Ovary (tissue), 7 donors: ENCODE measurements at regions not wholly inside any gene's neighbourhood (a gene's known extent, or its start where the extent isn't known, plus 50 kb on each side); places are given as distances from the start of the nearest gene placed in this dataset.
A peak's percentile ranks its signal among the peaks of the same experiment; 100 is the strongest.

Source experiments
- DNase-seq, 5 donors: peaks; one replicate each; pipeline ENCODE4 v3.0.0-alpha.2; 2019 to 2020
- H3K27ac ChIP-seq, 2 donors: fragments of 200-600 bp; one replicate each; pipeline versions ENCODE4 v1.5.1 to v1.8.0; 2019 to 2022
- H3K27me3 ChIP-seq: fragments of 200-600 bp; one replicate; pipeline ENCODE4 v1.8.0; 2022
- H3K36me3 ChIP-seq: fragments of 200-600 bp; sonication (generic); one replicate; pipeline ENCODE4 v1.5.1; 2019
- H3K4me1 ChIP-seq: one replicate; pipeline ENCODE4 v1.8.1; 2013; ENCODE audit warnings: mild to moderate bottlenecking, moderate library complexity; ENCODE audit not compliant: insufficient read depth
- H3K4me3 ChIP-seq: fragments of 200-600 bp; sonication (generic); one replicate; pipeline ENCODE4 v1.5.1; 2017
- H3K9me3 ChIP-seq, 2 donors: fragments of 200-600 bp in 1 of 2; sonication (generic) in 1 of 2; one replicate each; pipeline versions ENCODE4 v1.5.1 to v1.8.1; 2013 to 2019; ENCODE audit warnings: mild to moderate bottlenecking in 1 of 2, moderate library complexity in 1 of 2
- CTCF ChIP-seq, 3 donors: fragments of 450-650 bp in 2 of 3; fragments of 200-600 bp in 1 of 3; IDR thresholded peaks; one replicate each; pipeline versions ENCODE4 v1.5.1 to v1.8.0; 2016 to 2022; ENCODE audit warnings: antibody characterized with exemption in 3 of 3, mild to moderate bottlenecking in 1 of 3
- EP300 ChIP-seq: sonication (generic); formaldehyde crosslinking; IDR thresholded peaks from one replicate; pipeline ENCODE4 v1.6.1; 2017; ENCODE audit warnings: antibody characterized with exemption
- POLR2A ChIP-seq: fragments of 450-650 bp; IDR thresholded peaks from one replicate; pipeline ENCODE4 v1.6.1; 2017; ENCODE audit warnings: antibody characterized with exemption, mild to moderate bottlenecking, moderate library complexity
- WGBS, 3 donors: extraction: QIAGEN DNeasy Blood & Tissue Kit in 1 of 3; methylation state at CpG; one replicate each; pipeline versions ENCODE4 v1.1.5 to v1.1.7; 2013 to 2017; 5-methylcytosine and 5-hydroxymethylcytosine counted together
- intact Hi-C, 4 donors: fragments of 100-400 bp; cut with DNase I; formaldehyde crosslinking; loops; one replicate each; pipeline versions ENCODE4 v1.11.0 to v1.15.1; 2022 to 2023
- donor health status: DM: no; HTN: no; CAD: no; lungs with moderate emphysema.
- donor health status: DM: no; HTN: no; CAD: no.
- donor health status: Bipolar disorder and iron deficiency.
- donor health status: DM: no; HTN: no; CAD: no.
- donor health status: DM: yes; HTN: yes; CAD: no.

DNA sequence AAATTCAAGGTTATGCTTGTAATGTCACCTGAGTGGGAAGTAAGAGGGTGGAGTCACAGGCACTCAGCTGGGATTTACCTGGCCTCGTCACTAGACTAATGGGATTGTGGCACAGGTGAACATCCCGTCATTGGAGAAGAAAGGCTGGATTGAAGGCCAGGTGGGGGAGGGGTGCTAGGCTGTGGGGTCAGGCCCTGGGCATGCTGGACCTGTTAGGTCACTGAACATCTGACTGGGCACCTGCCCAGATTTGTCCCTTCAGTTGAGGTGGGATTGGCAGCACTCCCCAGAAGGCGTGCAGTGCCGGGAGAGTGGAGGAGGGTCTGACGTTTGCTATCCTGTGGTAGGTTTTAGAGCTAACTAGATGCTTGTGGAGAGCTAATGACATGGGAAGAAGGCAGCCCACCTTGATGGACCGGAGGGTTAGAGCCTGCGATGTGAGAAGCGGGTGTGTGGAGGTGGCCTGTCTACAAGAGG, 161.5 kb upstream of the ZNF267 start:
- no peak overlapping the region for H3K4me3 ChIP-seq
- TF ChIP-seq EP300 (no peak), CTCF (IDR thresholded peaks at IDR 0.05) (no peak), POLR2A (no peak)
- H3K27me3 ChIP-seq, result no peaks in the 10 kb centered on the region
- no peak overlapping the region for H3K27ac ChIP-seq
- no peaks in the 10 kb centered on the region for H3K9me3 ChIP-seq
- peaks cover 2% of the 10 kb centered on the region for H3K4me1 ChIP-seq
- peak in 1 of 5 donors; percentile 42 for DNase-seq
- no peaks in the 10 kb centered on the region for H3K36me3 ChIP-seq
- 85 to 89% (median 89%) methylated on average over 8 of the region's 8 CpGs for WGBS, 3 donors
- intact Hi-C loops, result no loop called here

DNA sequence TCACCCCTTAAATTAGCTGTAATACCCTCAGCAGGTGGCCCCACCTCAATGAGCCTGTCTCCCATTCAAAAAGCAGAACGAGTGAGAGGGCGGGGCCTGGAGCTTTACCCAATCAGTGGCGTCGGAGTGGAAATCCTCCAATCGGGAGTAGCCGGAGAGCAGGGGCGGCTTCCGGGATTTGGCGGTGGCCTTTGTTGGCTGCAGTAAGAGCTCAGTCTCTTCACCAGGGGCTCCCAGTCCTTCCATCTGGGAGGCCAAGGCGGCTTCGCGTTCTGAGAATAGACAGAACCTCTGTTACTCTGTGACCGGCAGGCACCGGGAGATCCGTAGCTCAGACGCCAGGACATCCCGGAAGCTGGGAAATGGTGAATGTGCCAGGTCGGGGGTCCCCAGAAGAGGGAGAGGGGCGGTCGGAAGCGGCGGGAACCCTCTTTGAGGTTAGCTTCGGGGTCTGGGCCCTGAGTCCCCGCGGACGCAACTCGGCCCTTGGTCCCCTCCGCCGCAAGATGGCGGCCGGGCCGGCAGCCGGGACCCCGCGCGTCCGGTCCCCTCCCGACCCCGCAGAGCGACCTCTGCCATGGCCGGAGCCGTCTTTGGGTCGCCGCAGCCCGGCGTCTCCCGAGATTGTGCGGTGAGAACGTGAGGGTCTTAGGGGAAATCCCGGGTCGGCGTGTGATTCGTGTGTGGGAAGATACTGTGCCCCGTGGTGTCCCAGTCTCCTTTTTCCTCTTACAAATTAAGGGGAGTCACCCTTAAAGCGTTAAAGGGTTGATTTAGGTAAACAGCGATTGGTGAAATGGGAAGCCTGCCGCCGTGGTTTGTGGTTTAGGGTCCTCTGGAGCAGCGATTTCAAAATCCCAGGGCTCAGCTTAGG, 160.3 kb upstream of the ZNF267 start:
- Histone ChIP-seq H3K9me3 (no peaks in the 10 kb centered on the region), H3K4me1 (peaks cover 2% of the 10 kb centered on the region), H3K36me3 (no peaks in the 10 kb centered on the region), H3K27ac (peak overlapping the region; percentile 57 to 83), H3K4me3 (peak overlapping the region; percentile 83), H3K27me3 (no peaks in the 10 kb centered on the region)
- peak; percentile 89 to 94 (median 91) for DNase-seq
- TF ChIP-seq EP300 (no peak), POLR2A (peak; percentile 64)
- intact Hi-C loops, result no loop called here
- 0 to 1% (median 0%) methylated on average over 57 to 59 of the region's 59 CpGs for WGBS, 3 donors

DNA sequence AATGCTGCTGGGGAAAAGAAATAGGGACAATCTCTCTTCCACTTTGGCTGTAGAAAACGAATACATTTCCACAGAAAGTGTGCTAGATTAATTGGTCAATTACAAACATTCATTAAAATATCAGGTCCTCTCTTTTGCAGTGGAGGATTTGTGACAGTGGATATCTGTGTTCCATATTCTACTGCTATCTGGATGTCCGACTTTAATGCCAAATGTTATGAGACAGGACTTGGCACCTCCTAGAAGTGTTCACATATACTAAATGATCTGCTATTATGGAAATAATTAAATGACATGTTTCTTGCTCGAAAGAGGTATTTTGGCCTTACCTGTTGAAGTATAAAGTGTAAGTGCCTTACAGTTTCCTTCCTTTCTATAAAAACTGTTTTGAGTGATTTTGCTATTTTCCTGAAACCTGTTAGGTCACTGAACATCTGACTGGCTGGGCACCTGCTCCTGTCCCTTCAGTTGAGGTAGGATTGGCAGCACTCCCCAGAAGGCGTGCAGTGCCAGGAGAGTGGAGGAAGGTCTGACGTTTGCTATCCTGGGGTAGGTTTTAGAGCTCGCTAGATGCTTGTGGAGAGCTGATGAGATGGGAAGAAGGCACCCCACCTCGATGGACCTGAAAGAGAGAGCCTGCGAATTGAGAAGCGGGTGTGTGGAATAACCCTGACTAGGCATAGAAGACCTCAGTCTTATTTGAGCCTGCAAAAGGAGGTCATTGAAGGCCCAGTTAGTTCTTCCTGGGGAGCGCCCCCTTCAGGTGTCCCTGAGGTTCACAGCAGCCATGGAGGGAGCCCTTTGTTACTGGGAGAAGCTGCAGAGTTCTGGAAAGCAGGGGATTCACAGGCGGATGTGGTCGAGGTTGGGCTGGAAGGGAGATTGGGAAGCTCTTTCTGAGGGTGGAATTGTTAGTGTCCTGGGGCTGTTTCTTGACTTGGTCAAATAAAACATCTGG, 159.4 kb upstream of the ZNF267 start:
- intact Hi-C loops, result no loop called here
- Histone ChIP-seq H3K4me1 (peaks cover 2% of the 10 kb centered on the region), H3K9me3 (no peaks in the 10 kb centered on the region), H3K27ac (peak overlapping the region in 1 of 2 donors; percentile 83), H3K4me3 (peak overlapping the region; percentile 83), H3K27me3 (no peaks in the 10 kb centered on the region), H3K36me3 (no peaks in the 10 kb centered on the region)
- DNase-seq, result no peak
- no peak for TF ChIP-seq POLR2A
- no peak for TF ChIP-seq EP300
- no peak for TF ChIP-seq CTCF (IDR thresholded peaks at IDR 0.05)
- WGBS, 3 donors, result 52 to 54% (median 52%) methylated on average over 12 of the region's 12 CpGs

DNA sequence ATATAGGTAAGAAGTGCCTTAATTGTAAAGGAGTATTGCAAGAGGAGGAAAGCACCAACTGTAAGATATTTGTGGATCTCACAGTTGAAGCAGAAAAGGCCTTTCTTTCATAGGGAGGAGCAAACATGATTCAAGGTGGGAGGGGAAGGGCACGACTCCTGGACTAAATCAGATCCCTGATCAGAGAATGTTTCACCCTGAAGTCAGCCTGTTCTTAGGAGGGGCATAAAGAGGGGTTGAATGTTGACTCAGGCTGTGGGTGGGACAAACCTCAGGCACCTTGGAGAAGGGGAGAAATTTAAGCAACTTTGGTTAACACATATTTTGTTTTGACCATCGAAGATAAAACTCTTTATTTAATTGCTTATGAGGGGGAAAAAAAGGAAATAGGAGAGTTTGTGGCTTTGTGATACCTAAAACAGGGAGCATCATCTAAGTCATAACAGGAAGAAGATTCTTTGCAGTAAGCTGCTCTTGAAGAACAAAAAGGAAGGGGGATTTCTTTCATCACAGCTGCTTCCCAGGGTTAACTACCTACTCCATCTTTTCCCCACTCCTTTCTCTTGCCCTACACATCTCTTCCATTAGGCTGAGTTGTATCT, 158.6 kb upstream of the ZNF267 start:
- 63 to 75% (median 73%) methylated on average over 2 of the region's 2 CpGs for WGBS, 3 donors
- no peaks in the 10 kb centered on the region for H3K9me3 ChIP-seq
- no peak for DNase-seq
- H3K27ac ChIP-seq, result no peak overlapping the region
- no peaks in the 10 kb centered on the region for H3K27me3 ChIP-seq
- intact Hi-C loops, result no loop called here
- no peak for TF ChIP-seq EP300
- H3K4me1 ChIP-seq, result peaks cover 2% of the 10 kb centered on the region
- no peaks in the 10 kb centered on the region for H3K36me3 ChIP-seq
- H3K4me3 ChIP-seq, result no peak overlapping the region

DNA sequence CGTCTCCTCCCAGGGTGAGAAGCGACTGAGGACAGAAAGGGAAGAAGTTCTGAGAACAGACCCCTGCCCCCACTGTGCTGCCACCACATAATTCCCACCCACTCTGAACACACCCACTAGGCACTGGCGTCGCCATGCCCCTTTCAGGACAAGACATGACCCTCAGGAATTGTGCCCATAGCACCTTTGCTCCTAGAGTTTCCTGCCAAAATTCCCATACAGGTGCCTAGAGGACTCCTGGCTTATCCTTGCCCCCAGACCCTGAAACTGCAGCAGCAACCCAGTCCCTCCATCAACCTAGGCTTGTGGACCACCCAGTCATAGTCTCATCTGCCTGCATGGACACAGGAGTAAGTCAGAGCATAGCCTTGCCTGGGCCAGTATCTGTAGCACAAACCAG, 157.7 kb upstream of the ZNF267 start:
- no peak for DNase-seq
- Histone ChIP-seq H3K4me3 (no peak overlapping the region), H3K4me1 (peaks cover 2% of the 10 kb centered on the region), H3K9me3 (no peaks in the 10 kb centered on the region), H3K27me3 (no peaks in the 10 kb centered on the region), H3K27ac (no peak overlapping the region), H3K36me3 (no peaks in the 10 kb centered on the region)
- 97% methylated on average over 4 of the region's 4 CpGs for WGBS, 3 donors
- intact Hi-C loops, result no loop called here
- TF ChIP-seq EP300 (no peak), POLR2A (no peak), CTCF (IDR thresholded peaks at IDR 0.05) (no peak)
